ENCODE measurements at regions not wholly inside any gene's neighbourhood (a gene's known extent, or its start where the extent isn't known, plus 50 kb on each side); places are given as distances from the start of the nearest gene placed in this dataset.

GRCh38 chr5:53323943-53324642 lies 156.3 kb upstream of the FST start:
- no peak for DNase-seq (ENCODE audit: low read depth in 3 of 3, low spot score in 2 of 3)

GRCh38 chr5:53326424-53327153 lies 153.8 kb upstream of the FST start:
- no peak for DNase-seq (ENCODE audit: low read depth in 3 of 3, low spot score in 2 of 3)

GRCh38 chr5:53327811-53328334 lies 152.6 kb upstream of the FST start:
- DNase-seq (ENCODE audit: low read depth in 3 of 3, low spot score in 2 of 3), result no peak

GRCh38 chr5:53330491-53330890 lies 149.9 kb upstream of the FST start:
- DNase-seq (ENCODE audit: low read depth in 3 of 3, low spot score in 2 of 3), result no peak

- no peak for DNase-seq (ENCODE audit: low read depth in 3 of 3, low spot score in 2 of 3)
Measured at GRCh38 chr5:53331463-53331862, 149.0 kb upstream of the FST start.

- no peak for DNase-seq (ENCODE audit: low read depth in 3 of 3, low spot score in 2 of 3)
Measured at GRCh38 chr5:53333160-53333559, 147.3 kb upstream of the FST start.

- DNase-seq (ENCODE audit: low read depth in 3 of 3, low spot score in 2 of 3), result no peak
Measured at GRCh38 chr5:53334431-53334941, 145.9 kb upstream of the FST start.

GRCh38 chr5:53335115-53335514 lies 145.3 kb upstream of the FST start:
- no peak for DNase-seq (ENCODE audit: low read depth in 3 of 3, low spot score in 2 of 3)

GRCh38 chr5:53337827-53338226 lies 142.6 kb upstream of the FST start:
- no peak for DNase-seq (ENCODE audit: low read depth in 3 of 3, low spot score in 2 of 3)

- DNase-seq (ENCODE audit: low read depth in 3 of 3, low spot score in 2 of 3), result no peak
Measured at GRCh38 chr5:53338971-53339370, 141.5 kb upstream of the FST start.

GRCh38 chr5:53339962-53340540 lies 140.4 kb upstream of the FST start:
- no peak for DNase-seq (ENCODE audit: low read depth in 3 of 3, low spot score in 2 of 3)

GRCh38 chr5:53340956-53341750 lies 139.3 kb upstream of the FST start:
- no peak for DNase-seq (ENCODE audit: low read depth in 3 of 3, low spot score in 2 of 3)

- no peak for DNase-seq (ENCODE audit: low read depth in 3 of 3, low spot score in 2 of 3)
Measured at GRCh38 chr5:53342236-53342635, 138.2 kb upstream of the FST start.

GRCh38 chr5:53343187-53343586 lies 137.2 kb upstream of the FST start:
- DNase-seq (ENCODE audit: low read depth in 3 of 3, low spot score in 2 of 3), result no peak

GRCh38 chr5:53350368-53350767 lies 130.1 kb upstream of the FST start:
- DNase-seq (ENCODE audit: low read depth in 3 of 3, low spot score in 2 of 3), result no peak

GRCh38 chr5:53350991-53351770 lies 129.2 kb upstream of the FST start:
- no peak for DNase-seq (ENCODE audit: low read depth in 3 of 3, low spot score in 2 of 3)

- DNase-seq (ENCODE audit: low read depth in 3 of 3, low spot score in 2 of 3), result no peak
Measured at GRCh38 chr5:53355316-53355715, 125.1 kb upstream of the FST start.

- no peak for DNase-seq (ENCODE audit: low read depth in 3 of 3, low spot score in 2 of 3)
Measured at GRCh38 chr5:53355931-53356330, 124.5 kb upstream of the FST start.

GRCh38 chr5:53357439-53357838 lies 123.0 kb upstream of the FST start:
- DNase-seq (ENCODE audit: low read depth in 3 of 3, low spot score in 2 of 3), result no peak

GRCh38 chr5:53358794-53359193 lies 121.6 kb upstream of the FST start:
- no peak for DNase-seq (ENCODE audit: low read depth in 3 of 3, low spot score in 2 of 3)

All from right renal cortex interstitium (tissue), 3 donors.